ENCODE measurements at regions not wholly inside any gene's neighbourhood (a gene's known extent, or its start where the extent isn't known, plus 50 kb on each side); places are given as distances from the start of the nearest gene placed in this dataset.

GRCh38 chr5:125283372-125283771 is 536.9 kb upstream of the ZNF608 start:
- Histone ChIP-seq H3K79me2 (ENCODE audit: insufficient read depth, low read length) (no peaks in the 10 kb centered on the region), H3K27me3 (ENCODE audit: control insufficient read depth in 1 of 2, insufficient read depth in 2 of 2, low read length in 2 of 2) (no peaks in the 10 kb centered on the region; a peak in 1 of 5 replicates), H3K4me1 (ENCODE audit: insufficient read depth, low read length) (no peaks in the 10 kb centered on the region), H4K20me1 (ENCODE audit: insufficient read depth, low read length) (no peaks in the 10 kb centered on the region), H3K9ac (ENCODE audit: insufficient read depth, low read depth, low read length) (no peak overlapping the region), H3K9me3 (ENCODE audit: low read length) (no peaks in the 10 kb centered on the region), H2AFZ (ENCODE audit: low read length) (no peak overlapping the region), H3K4me2 (ENCODE audit: low read depth, low read length) (no peak overlapping the region), H3K27ac (ENCODE audit: extremely low read length, insufficient read depth, low read length) (no peak overlapping the region), H3K4me3 (replicated peaks in 1 of 3; ENCODE audit: insufficient read depth in 1 of 3, low read depth in 2 of 3, low read length in 3 of 3) (no peak overlapping the region), H3K36me3 (replicated peaks in 1 of 2; ENCODE audit: control insufficient read depth in 1 of 2, insufficient read depth in 2 of 2, low read length in 2 of 2) (no peaks in the 10 kb centered on the region)
- no TSS peak for BruUV-seq (replicated peaks)
- ChIA-PET POLR2A (no interaction called here), CTCF (ENCODE audit: low intra/inter-chr PET ratio, low total read pairs) (no interaction called here)
- no peak for DNase-seq (ENCODE audit: low spot score)
- TF ChIP-seq EP300 (IDR thresholded peaks at IDR 0.05; ENCODE audit: low read depth in 2 of 2, low read length in 2 of 2) (no peak), EP300 (CRISPR knock-in tag; IDR thresholded peaks at IDR 0.05; ENCODE audit: borderline replicate concordance) (no peak), NCOA2 (CRISPR knock-in tag; IDR thresholded peaks at IDR 0.05) (no peak), NFYB (CRISPR knock-in tag; IDR thresholded peaks at IDR 0.05) (no peak), KDM6A (CRISPR knock-in tag; IDR thresholded peaks at IDR 0.05; ENCODE audit: low read depth) (no peak), ZNF510 (CRISPR knock-in tag; IDR thresholded peaks at IDR 0.05; ENCODE audit: low read depth) (no peak), ZBTB26 (CRISPR knock-in tag; IDR thresholded peaks at IDR 0.05; ENCODE audit: borderline replicate concordance) (no peak), POLR2G (IDR thresholded peaks at IDR 0.05; ENCODE audit: low read depth, low read length) (no peak), ZNF839 (CRISPR knock-in tag; IDR thresholded peaks at IDR 0.05; ENCODE audit: borderline replicate concordance) (no peak), THAP7 (CRISPR knock-in tag; IDR thresholded peaks at IDR 0.05) (no peak), ZNF720 (CRISPR knock-in tag; IDR thresholded peaks at IDR 0.05) (no peak), NFE2L1 (CRISPR knock-in tag; IDR thresholded peaks at IDR 0.05; ENCODE audit: borderline replicate concordance) (no peak), SMAD9 (CRISPR knock-in tag; IDR thresholded peaks at IDR 0.05) (no peak), MATR3 (CRISPR knock-in tag; IDR thresholded peaks at IDR 0.05) (no peak), RFXANK (CRISPR knock-in tag; IDR thresholded peaks at IDR 0.05) (no peak), ATF4 (CRISPR knock-in tag; IDR thresholded peaks at IDR 0.05) (no peak)
- ATAC-seq: no peak
- intact Hi-C loops (cut with micrococcal nuclease; ENCODE audit: unreplicated experiment): no loop called here
- 0% methylated on average over 2 of the region's 2 CpGs for WGBS (ENCODE audit: low lambda C conversion rate)
- no peak for FAIRE-seq
- in situ Hi-C loops (cut with HindIII; ENCODE audit: extremely low pct_ligation_motif_present, low pct_unique_long_range_greater_than_20kb): no loop called here

Measured in HepG2 (cell line).